DOHH2 (cell line): ENCODE measurements at regions not wholly inside any gene's neighbourhood (a gene's known extent, or its start where the extent isn't known, plus 50 kb on each side); places are given as distances from the start of the nearest gene placed in this dataset.

ENCODE experiments used
- CTCF ChIP-seq: fragments of 200-600 bp; sonication (generic); IDR thresholded peaks from one replicate; pipeline ENCODE4 v1.5.1; 2014; ENCODE audit warnings: antibody characterized with exemption, mild to moderate bottlenecking, low read depth, low read length; ENCODE audit not compliant: poor library complexity, severe bottlenecking
- EZH2phosphoT487 ChIP-seq: fragments of 200-600 bp; sonication (generic); IDR thresholded peaks from 2 replicates; pipeline ENCODE4 v1.6.1; 2017; ENCODE audit warnings: borderline replicate concordance, mild to moderate bottlenecking, antibody characterized with exemption, low read length, moderate library complexity, mixed read lengths

- TF ChIP-seq CTCF (no peak), EZH2phosphoT487 (no peak)
Measured at GRCh38 chr11:38446336-38446735, 1848.3 kb upstream of the RAG2 start.
